IMR-90 (cell line): ENCODE measurements at regions not wholly inside any gene's neighbourhood (a gene's known extent, or its start where the extent isn't known, plus 50 kb on each side); places are given as distances from the start of the nearest gene placed in this dataset.

Experiments used
- ATAC-seq: fragments of 200-7000 bp; cut with Tn5 transposase; 2 replicates; pipeline ENCODE4 v1.9.1; 2020; ENCODE audit warnings: low read depth, mild to moderate bottlenecking, moderate library complexity
- BruUV-seq: library from RNA; stranded (reverse); fragments of 400-500 nt; replicated peaks from 2 replicates; lab custom pipeline; 2021; lab: Mats Ljungman, UMichigan
- CTCF ChIA-PET: fragments of 300-600 bp; formaldehyde crosslinking; extraction: SDS; loops from one replicate; lab custom pipeline; 2021; ENCODE audit warnings: antibody characterized with exemption; lab: Yijun Ruan, JAX
- POLR2A ChIA-PET: fragments of 300-600 bp; sonication (Branson Sonifier 250); formaldehyde crosslinking; loops from one replicate; lab custom pipeline; 2022; ENCODE audit warnings: antibody characterized with exemption; ENCODE audit not compliant: unreplicated experiment; lab: Charles Lee
- DNase-seq: peaks from one replicate; pipeline ENCODE4 v3.0.0; 2013
- H2AFZ ChIP-seq: replicated peaks from 2 replicates; pipeline ENCODE3; 2013; ENCODE audit warnings: low read length, mild to moderate bottlenecking; ENCODE audit not compliant: poor library complexity
- H2AK5ac ChIP-seq: 2 replicates; pipeline ENCODE4 v1.6.1; 2013; ENCODE audit warnings: low read depth, low read length, inconsistent platforms
- H2AK9ac ChIP-seq: replicated peaks from 2 replicates; pipeline ENCODE3; 2013; ENCODE audit warnings: mild to moderate bottlenecking, low read depth, low read length, moderate library complexity; ENCODE audit not compliant: poor library complexity
- H2BK120ac ChIP-seq: 2 replicates; pipeline ENCODE4 v1.6.1; 2013; ENCODE audit warnings: low read depth, low read length, inconsistent platforms
- H2BK15ac ChIP-seq: 3 replicates; pipeline ENCODE4 v1.6.1; 2013; ENCODE audit warnings: low read depth, low read length, inconsistent platforms
- H2BK20ac ChIP-seq: 2 replicates; pipeline ENCODE4 v1.6.1; 2013; ENCODE audit warnings: low read depth, mild to moderate bottlenecking, inconsistent platforms, low read length, moderate library complexity
- H2BK5ac ChIP-seq: 2 replicates; pipeline ENCODE4 v1.6.1; 2013; ENCODE audit warnings: mild to moderate bottlenecking, low read depth, low read length, inconsistent platforms; ENCODE audit not compliant: poor library complexity, severe bottlenecking
- H3K14ac ChIP-seq: replicated peaks from 2 replicates; pipeline ENCODE4 v1.6.1; 2013; ENCODE audit warnings: low read depth, low read length, inconsistent platforms
- H3K18ac ChIP-seq: 2 replicates; pipeline ENCODE4 v1.6.1; 2013; ENCODE audit warnings: low read depth, low read length, control low read depth
- H3K23ac ChIP-seq: 2 replicates; pipeline ENCODE4 v1.6.1; 2013; ENCODE audit warnings: low read depth, low read length, inconsistent platforms
- H3K27ac ChIP-seq: 2 replicates; pipeline ENCODE4 v1.5.1; 2013; ENCODE audit warnings: mild to moderate bottlenecking, control low read depth, low read length; ENCODE audit not compliant: insufficient read depth
- H3K27me3 ChIP-seq: 2 replicates; pipeline ENCODE4 v1.6.1; 2013; ENCODE audit warnings: low read length; ENCODE audit not compliant: control insufficient read depth, insufficient read depth
- H3K36me3 ChIP-seq: 2 replicates; pipeline ENCODE4 v1.6.1; 2013; ENCODE audit warnings: low read length, mixed read lengths; ENCODE audit not compliant: control insufficient read depth, insufficient read depth
- H3K4ac ChIP-seq: 2 replicates; pipeline ENCODE4 v1.6.1; 2013; ENCODE audit warnings: low read depth, low read length, inconsistent platforms
- H3K4me1 ChIP-seq: 2 replicates; pipeline ENCODE4 v1.6.1; 2013; ENCODE audit warnings: low read length, mixed read lengths; ENCODE audit not compliant: control insufficient read depth, insufficient read depth
- H3K4me2 ChIP-seq: 2 replicates; pipeline ENCODE4 v1.6.1; 2013; ENCODE audit warnings: low read depth, mild to moderate bottlenecking, control low read depth, low read length, moderate library complexity
- H3K4me3 ChIP-seq: 2 replicates; pipeline ENCODE4 v1.5.1; 2013; ENCODE audit warnings: low read depth, mild to moderate bottlenecking, control low read depth, low read length, moderate library complexity; ENCODE audit not compliant: insufficient read depth
- H3K56ac ChIP-seq: 2 replicates; pipeline ENCODE4 v1.6.1; 2013; ENCODE audit warnings: low read length, inconsistent platforms; ENCODE audit not compliant: insufficient read depth; ENCODE audit errors: extremely low read depth
- H3K79me1 ChIP-seq, 2 experiments: 2 replicates each; pipeline ENCODE4 v1.6.1; 2013; ENCODE audit warnings: low read length in 2 of 2, inconsistent platforms in 1 of 2, low read depth in 1 of 2
- H3K9ac ChIP-seq: 2 replicates; pipeline ENCODE4 v1.6.1; 2013; ENCODE audit warnings: low read depth, low read length, control low read depth
- H3K9me1 ChIP-seq: 2 replicates; pipeline ENCODE4 v1.6.1; 2013; ENCODE audit warnings: low read length, inconsistent platforms; ENCODE audit not compliant: insufficient read depth
- H3K9me3 ChIP-seq: 2 replicates; pipeline ENCODE4 v1.6.1; 2013; ENCODE audit warnings: low read length; ENCODE audit not compliant: control insufficient read depth, insufficient read depth
- H4K20me1 ChIP-seq: 2 replicates; pipeline ENCODE4 v1.6.1; 2013; ENCODE audit warnings: low read length, inconsistent platforms; ENCODE audit not compliant: insufficient read depth
- H4K5ac ChIP-seq: 2 replicates; pipeline ENCODE4 v1.6.1; 2013; ENCODE audit warnings: mild to moderate bottlenecking, low read depth, low read length, control low read depth
- H4K8ac ChIP-seq, 2 experiments: 2 replicates each; pipeline ENCODE4 v1.6.1; 2013; ENCODE audit warnings: low read depth in 2 of 2, low read length in 2 of 2, control low read depth in 1 of 2, inconsistent platforms in 1 of 2
- H4K91ac ChIP-seq: 2 replicates; pipeline ENCODE4 v1.6.1; 2013; ENCODE audit warnings: low read depth, low read length, inconsistent platforms; ENCODE audit not compliant: insufficient read depth
- BHLHE40 ChIP-seq: fragments of 150-350 bp; IDR thresholded peaks from 2 replicates; pipeline ENCODE4 v1.6.1; 2016; ENCODE audit warnings: mild to moderate bottlenecking, low read depth, low read length
- CEBPB ChIP-seq: IDR thresholded peaks from 2 replicates; pipeline ENCODE4 v1.6.1; 2012; ENCODE audit warnings: low read depth, low read length, improper control_type of control experiment
- CHD1 ChIP-seq: IDR thresholded peaks from 2 replicates; pipeline ENCODE4 v1.6.1; 2012; ENCODE audit warnings: low read depth, low read length, improper control_type of control experiment
- CTCF ChIP-seq: conservative IDR thresholded peaks from 2 replicates; pipeline ENCODE4 v1.5.1; 2012; ENCODE audit warnings: mild to moderate bottlenecking, low read depth, low read length, improper control_type of control experiment
- FOS ChIP-seq: fragments of 150-350 bp; IDR thresholded peaks from 2 replicates; pipeline ENCODE4 v1.6.1; 2016; ENCODE audit warnings: low read depth, low read length
- MAFK ChIP-seq: IDR thresholded peaks from 2 replicates; pipeline ENCODE4 v1.6.1; 2012; ENCODE audit warnings: low read depth, low read length, improper control_type of control experiment
- MAZ ChIP-seq: IDR thresholded peaks from 2 replicates; pipeline ENCODE4 v1.6.1; 2012; ENCODE audit warnings: low read depth, mild to moderate bottlenecking, low read length, improper control_type of control experiment, moderate library complexity, borderline replicate concordance
- MXI1 ChIP-seq: IDR thresholded peaks from 2 replicates; pipeline ENCODE4 v1.6.1; 2012; ENCODE audit warnings: low read depth, mild to moderate bottlenecking, low read length, moderate library complexity, borderline replicate concordance
- RCOR1 ChIP-seq: IDR thresholded peaks from 2 replicates; pipeline ENCODE4 v1.6.1; 2012; ENCODE audit warnings: mild to moderate bottlenecking, low read length, improper control_type of control experiment; ENCODE audit not compliant: insufficient replicate concordance
- RFX5 ChIP-seq: IDR thresholded peaks from 2 replicates; pipeline ENCODE4 v1.8.0; 2012; ENCODE audit warnings: low read depth, mild to moderate bottlenecking, low read length, moderate library complexity
- SMC3 ChIP-seq: fragments of 150-350 bp; IDR thresholded peaks from 2 replicates; pipeline ENCODE4 v1.6.1; 2016; ENCODE audit warnings: low read depth, mild to moderate bottlenecking, antibody characterized with exemption, low read length, moderate library complexity
- WGBS, 2 experiments: methylation state at CpG; one replicate each; pipeline versions ENCODE4 v1.1.5 to v1.1.7; 2013; ENCODE audit warnings: missing lambda C conversion rate in 2 of 2; ENCODE audit not compliant: insufficient read length in 1 of 2; ENCODE audit errors: extremely low coverage in 2 of 2; 5-methylcytosine and 5-hydroxymethylcytosine counted together
- dilution Hi-C: fragments of 300-500 bp; cut with HindIII; formaldehyde crosslinking; loops from one replicate; pipeline ENCODE4 v1.14.3; 2018; ENCODE audit warnings: low sequenced_read_pairs; ENCODE audit not compliant: unreplicated experiment
- in situ Hi-C: fragments of 300-500 bp; cut with MboI; formaldehyde crosslinking; loops from 3 replicates; pipeline ENCODE4 v1.14.3; 2019; ENCODE audit warnings: low sequenced_read_pairs, inconsistent platforms, mixed read lengths
- intact Hi-C: fragments of 100-400 bp; cut with micrococcal nuclease; formaldehyde crosslinking; loops from 2 replicates; pipeline ENCODE4 v1.10.0; 2022
- TF ChIP-seq, protein P1 (sequence below): fragments of 150-350 bp; IDR thresholded peaks from 2 replicates; pipeline ENCODE4 v1.6.1; 2016; ENCODE audit warnings: low read depth, mild to moderate bottlenecking, low read length, moderate library complexity, borderline replicate concordance

GRCh38 chr2:142722086-142722485 is 155.4 kb upstream of the KYNU start:
- peaks cover 3% of the 10 kb centered on the region; the same call in 1 of the 2 replicates for H3K9me1 ChIP-seq
- 0 out of 2 replicates have a peak overlapping the region, but pooled peaks have one; percentile 6 for H3K4me2 ChIP-seq
- no peaks in the 10 kb centered on the region for H3K9me3 ChIP-seq
- H2BK5ac ChIP-seq, result peak overlapping the region; percentile 78
- in situ Hi-C loops (no loop called here), intact Hi-C loops (loop anchor here (5.0 kb wide), 1 partner anchor 140 kb away; no protein-coding TSS in a partner anchor), dilution Hi-C loops (no loop called here)
- peaks cover 5% of the 10 kb centered on the region for H3K4me1 ChIP-seq
- no peak overlapping the region for H2AFZ ChIP-seq
- H2AK5ac ChIP-seq, result no peak overlapping the region; the same call in 1 of the 2 replicates
- POLR2A ChIA-PET, result no interaction called here
- no peak overlapping the region for H3K23ac ChIP-seq
- no peak for TF ChIP-seq RCOR1
- no peak for TF ChIP-seq RFX5
- TF ChIP-seq SMC3, result no peak
- TF ChIP-seq CEBPB, result no peak
- no peak for TF ChIP-seq MXI1
- no peak for TF ChIP-seq MAZ
- no peak for TF ChIP-seq BHLHE40
- TF ChIP-seq MAFK, result no peak
- TF ChIP-seq, protein P1, sequence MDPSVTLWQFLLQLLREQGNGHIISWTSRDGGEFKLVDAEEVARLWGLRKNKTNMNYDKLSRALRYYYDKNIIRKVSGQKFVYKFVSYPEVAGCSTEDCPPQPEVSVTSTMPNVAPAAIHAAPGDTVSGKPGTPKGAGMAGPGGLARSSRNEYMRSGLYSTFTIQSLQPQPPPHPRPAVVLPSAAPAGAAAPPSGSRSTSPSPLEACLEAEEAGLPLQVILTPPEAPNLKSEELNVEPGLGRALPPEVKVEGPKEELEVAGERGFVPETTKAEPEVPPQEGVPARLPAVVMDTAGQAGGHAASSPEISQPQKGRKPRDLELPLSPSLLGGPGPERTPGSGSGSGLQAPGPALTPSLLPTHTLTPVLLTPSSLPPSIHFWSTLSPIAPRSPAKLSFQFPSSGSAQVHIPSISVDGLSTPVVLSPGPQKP, result no peak
- TF ChIP-seq CHD1, result no peak
- TF ChIP-seq CTCF, result no peak
- no peak for TF ChIP-seq FOS
- no peak for DNase-seq
- H2AK9ac ChIP-seq, result no peak overlapping the region
- no peaks in the 10 kb centered on the region for H3K36me3 ChIP-seq
- H3K56ac ChIP-seq, result no peak overlapping the region
- WGBS, 2 experiments, result no CpG with 5 or more reads among the region's 1 CpG
- CTCF ChIA-PET, result interaction anchor here (0.7 kb wide), 1 partner anchor 801 kb away, joined by 4 read pairs; no protein-coding TSS in a partner anchor
- peak overlapping the region in 1 of 2 experiments; percentile 14; a peak in 1 of 4 replicates for H4K8ac ChIP-seq
- BruUV-seq, result no TSS peak
- H3K4ac ChIP-seq, result peak overlapping the region; percentile 25; the same call in 1 of the 2 replicates
- H3K4me3 ChIP-seq, result no peak overlapping the region
- peak overlapping the region; percentile 28; the same call in 1 of the 2 replicates for H2BK120ac ChIP-seq
- 0 out of 3 replicates have a peak overlapping the region, but pooled peaks have one; percentile 29 for H2BK15ac ChIP-seq
- H3K18ac ChIP-seq, result peak overlapping the region; percentile 90; the same call in 1 of the 2 replicates
- no peaks in the 10 kb centered on the region for H3K79me1 ChIP-seq
- peak overlapping the region; percentile 64; the same call in 1 of the 2 replicates for H2BK20ac ChIP-seq
- no peaks in the 10 kb centered on the region for H3K27me3 ChIP-seq
- H4K5ac ChIP-seq, result peak overlapping the region; percentile 75; the same call in 1 of the 2 replicates
- no peak overlapping the region for H3K27ac ChIP-seq
- H4K91ac ChIP-seq, result no peak overlapping the region
- H3K14ac ChIP-seq, result no peak overlapping the region
- ATAC-seq, result no peak
- no peaks in the 10 kb centered on the region for H4K20me1 ChIP-seq
- H3K9ac ChIP-seq, result no peak overlapping the region
